IMR-90 (cell line): ENCODE measurements at regions not wholly inside any gene's neighbourhood (a gene's known extent, or its start where the extent isn't known, plus 50 kb on each side); places are given as distances from the start of the nearest gene placed in this dataset.
"Not testable (repeated sequence)": the region's sequence is repeated elsewhere in the genome, so short reads cannot be mapped to it uniquely, and the experiment has no call there.

ENCODE experiments used
- ATAC-seq: fragments of 200-7000 bp; cut with Tn5 transposase; 2 replicates; pipeline ENCODE4 v1.9.1; 2020; ENCODE audit warnings: low read depth, mild to moderate bottlenecking, moderate library complexity
- BruUV-seq: library from RNA; stranded (reverse); fragments of 400-500 nt; replicated peaks from 2 replicates; lab custom pipeline; 2021; lab: Mats Ljungman, UMichigan
- CTCF ChIA-PET: fragments of 300-600 bp; formaldehyde crosslinking; extraction: SDS; loops from one replicate; lab custom pipeline; 2021; ENCODE audit warnings: antibody characterized with exemption; lab: Yijun Ruan, JAX
- POLR2A ChIA-PET: fragments of 300-600 bp; sonication (Branson Sonifier 250); formaldehyde crosslinking; loops from one replicate; lab custom pipeline; 2022; ENCODE audit warnings: antibody characterized with exemption; ENCODE audit not compliant: unreplicated experiment; lab: Charles Lee
- DNase-seq: peaks from one replicate; pipeline ENCODE4 v3.0.0; 2013
- H2AFZ ChIP-seq: replicated peaks from 2 replicates; pipeline ENCODE3; 2013; ENCODE audit warnings: low read length, mild to moderate bottlenecking; ENCODE audit not compliant: poor library complexity
- H2AK5ac ChIP-seq: 2 replicates; pipeline ENCODE4 v1.6.1; 2013; ENCODE audit warnings: low read depth, low read length, inconsistent platforms
- H2AK9ac ChIP-seq: replicated peaks from 2 replicates; pipeline ENCODE3; 2013; ENCODE audit warnings: mild to moderate bottlenecking, low read depth, low read length, moderate library complexity; ENCODE audit not compliant: poor library complexity
- H2BK120ac ChIP-seq: 2 replicates; pipeline ENCODE4 v1.6.1; 2013; ENCODE audit warnings: low read depth, low read length, inconsistent platforms
- H2BK15ac ChIP-seq: 3 replicates; pipeline ENCODE4 v1.6.1; 2013; ENCODE audit warnings: low read depth, low read length, inconsistent platforms
- H2BK20ac ChIP-seq: 2 replicates; pipeline ENCODE4 v1.6.1; 2013; ENCODE audit warnings: low read depth, mild to moderate bottlenecking, inconsistent platforms, low read length, moderate library complexity
- H2BK5ac ChIP-seq: 2 replicates; pipeline ENCODE4 v1.6.1; 2013; ENCODE audit warnings: mild to moderate bottlenecking, low read depth, low read length, inconsistent platforms; ENCODE audit not compliant: poor library complexity, severe bottlenecking
- H3K14ac ChIP-seq: replicated peaks from 2 replicates; pipeline ENCODE4 v1.6.1; 2013; ENCODE audit warnings: low read depth, low read length, inconsistent platforms
- H3K18ac ChIP-seq: 2 replicates; pipeline ENCODE4 v1.6.1; 2013; ENCODE audit warnings: low read depth, low read length, control low read depth
- H3K23ac ChIP-seq: 2 replicates; pipeline ENCODE4 v1.6.1; 2013; ENCODE audit warnings: low read depth, low read length, inconsistent platforms
- H3K27ac ChIP-seq: 2 replicates; pipeline ENCODE4 v1.5.1; 2013; ENCODE audit warnings: mild to moderate bottlenecking, control low read depth, low read length; ENCODE audit not compliant: insufficient read depth
- H3K27me3 ChIP-seq: 2 replicates; pipeline ENCODE4 v1.6.1; 2013; ENCODE audit warnings: low read length; ENCODE audit not compliant: control insufficient read depth, insufficient read depth
- H3K36me3 ChIP-seq: 2 replicates; pipeline ENCODE4 v1.6.1; 2013; ENCODE audit warnings: low read length, mixed read lengths; ENCODE audit not compliant: control insufficient read depth, insufficient read depth
- H3K4ac ChIP-seq: 2 replicates; pipeline ENCODE4 v1.6.1; 2013; ENCODE audit warnings: low read depth, low read length, inconsistent platforms
- H3K4me1 ChIP-seq: 2 replicates; pipeline ENCODE4 v1.6.1; 2013; ENCODE audit warnings: low read length, mixed read lengths; ENCODE audit not compliant: control insufficient read depth, insufficient read depth
- H3K4me2 ChIP-seq: 2 replicates; pipeline ENCODE4 v1.6.1; 2013; ENCODE audit warnings: low read depth, mild to moderate bottlenecking, control low read depth, low read length, moderate library complexity
- H3K4me3 ChIP-seq: 2 replicates; pipeline ENCODE4 v1.5.1; 2013; ENCODE audit warnings: low read depth, mild to moderate bottlenecking, control low read depth, low read length, moderate library complexity; ENCODE audit not compliant: insufficient read depth
- H3K56ac ChIP-seq: 2 replicates; pipeline ENCODE4 v1.6.1; 2013; ENCODE audit warnings: low read length, inconsistent platforms; ENCODE audit not compliant: insufficient read depth; ENCODE audit errors: extremely low read depth
- H3K79me1 ChIP-seq, 2 experiments: 2 replicates each; pipeline ENCODE4 v1.6.1; 2013; ENCODE audit warnings: low read length in 2 of 2, inconsistent platforms in 1 of 2, low read depth in 1 of 2
- H3K9ac ChIP-seq: 2 replicates; pipeline ENCODE4 v1.6.1; 2013; ENCODE audit warnings: low read depth, low read length, control low read depth
- H3K9me1 ChIP-seq: 2 replicates; pipeline ENCODE4 v1.6.1; 2013; ENCODE audit warnings: low read length, inconsistent platforms; ENCODE audit not compliant: insufficient read depth
- H3K9me3 ChIP-seq: 2 replicates; pipeline ENCODE4 v1.6.1; 2013; ENCODE audit warnings: low read length; ENCODE audit not compliant: control insufficient read depth, insufficient read depth
- H4K20me1 ChIP-seq: 2 replicates; pipeline ENCODE4 v1.6.1; 2013; ENCODE audit warnings: low read length, inconsistent platforms; ENCODE audit not compliant: insufficient read depth
- H4K5ac ChIP-seq: 2 replicates; pipeline ENCODE4 v1.6.1; 2013; ENCODE audit warnings: mild to moderate bottlenecking, low read depth, low read length, control low read depth
- H4K8ac ChIP-seq, 2 experiments: 2 replicates each; pipeline ENCODE4 v1.6.1; 2013; ENCODE audit warnings: low read depth in 2 of 2, low read length in 2 of 2, control low read depth in 1 of 2, inconsistent platforms in 1 of 2
- H4K91ac ChIP-seq: 2 replicates; pipeline ENCODE4 v1.6.1; 2013; ENCODE audit warnings: low read depth, low read length, inconsistent platforms; ENCODE audit not compliant: insufficient read depth
- NFE2L2 ChIP-seq: fragments of 150-350 bp; IDR thresholded peaks from 2 replicates; pipeline ENCODE4 v1.6.1; 2016; ENCODE audit warnings: low read depth, mild to moderate bottlenecking, low read length
- SMC3 ChIP-seq: fragments of 150-350 bp; IDR thresholded peaks from 2 replicates; pipeline ENCODE4 v1.6.1; 2016; ENCODE audit warnings: low read depth, mild to moderate bottlenecking, antibody characterized with exemption, low read length, moderate library complexity
- WGBS, 2 experiments: methylation state at CpG; one replicate each; pipeline versions ENCODE4 v1.1.5 to v1.1.7; 2013; ENCODE audit warnings: missing lambda C conversion rate in 2 of 2; ENCODE audit not compliant: insufficient read length in 1 of 2; ENCODE audit errors: extremely low coverage in 2 of 2; 5-methylcytosine and 5-hydroxymethylcytosine counted together
- dilution Hi-C: fragments of 300-500 bp; cut with HindIII; formaldehyde crosslinking; loops from one replicate; pipeline ENCODE4 v1.14.3; 2018; ENCODE audit warnings: low sequenced_read_pairs; ENCODE audit not compliant: unreplicated experiment
- in situ Hi-C: fragments of 300-500 bp; cut with MboI; formaldehyde crosslinking; loops from 3 replicates; pipeline ENCODE4 v1.14.3; 2019; ENCODE audit warnings: low sequenced_read_pairs, inconsistent platforms, mixed read lengths
- intact Hi-C: fragments of 100-400 bp; cut with micrococcal nuclease; formaldehyde crosslinking; loops from 2 replicates; pipeline ENCODE4 v1.10.0; 2022

- Histone ChIP-seq H2AFZ (no peak overlapping the region), H3K14ac (no peak overlapping the region), H3K18ac (no peak overlapping the region), H2AK9ac (no peak overlapping the region), H3K9me3 (no peaks in the 10 kb centered on the region), H3K4ac (no peak overlapping the region), H3K79me1 (no peaks in the 10 kb centered on the region), H4K8ac (no peak overlapping the region), H2BK20ac (no peak overlapping the region), H4K20me1 (no peaks in the 10 kb centered on the region), H3K23ac (no peak overlapping the region), H3K4me3 (no peak overlapping the region), H2AK5ac (no peak overlapping the region), H4K5ac (no peak overlapping the region), H2BK15ac (no peak overlapping the region), H3K4me2 (no peak overlapping the region), H3K9ac (no peak overlapping the region), H3K36me3 (no peaks in the 10 kb centered on the region), H4K91ac (no peak overlapping the region), H3K4me1 (peaks cover 11% of the 10 kb centered on the region), H3K9me1 (no peaks in the 10 kb centered on the region; the same call in 1 of the 2 replicates), H3K27ac (no peak overlapping the region), H2BK120ac (no peak overlapping the region), H3K56ac (no peak overlapping the region), H3K27me3 (peaks cover 5% of the 10 kb centered on the region; the same call in 1 of the 2 replicates), H2BK5ac (no peak overlapping the region)
- no peak for ATAC-seq
- BruUV-seq, result no TSS peak
- WGBS, 2 experiments, result no CpG with 5 or more reads among the region's 4 CpGs
- in situ Hi-C loops, result no loop called here
- DNase-seq, result no peak
- TF ChIP-seq SMC3 (no peak), NFE2L2 (no peak)
- ChIA-PET POLR2A (no interaction called here), CTCF (no interaction called here)
- intact Hi-C loops, result no loop called here
- dilution Hi-C loops, result no loop called here
Observed at GRCh38 chr11:69221086-69221485, 65.4 kb downstream of the SMIM38 start.

- BruUV-seq, H3K9me1 ChIP-seq, H2BK20ac ChIP-seq, H3K27me3 ChIP-seq, H4K8ac ChIP-seq, DNase-seq, H3K4me2 ChIP-seq, H3K27ac ChIP-seq, H2AFZ ChIP-seq, ATAC-seq, POLR2A ChIA-PET, H4K5ac ChIP-seq, H3K9ac ChIP-seq, H4K91ac ChIP-seq, H4K20me1 ChIP-seq, H3K4me1 ChIP-seq, dilution Hi-C loops, H2BK15ac ChIP-seq, H2BK5ac ChIP-seq, H3K56ac ChIP-seq, H2AK9ac ChIP-seq, CTCF ChIA-PET, H3K4ac ChIP-seq, H3K18ac ChIP-seq, in situ Hi-C loops, H3K4me3 ChIP-seq, H2BK120ac ChIP-seq, H3K36me3 ChIP-seq, intact Hi-C loops, H3K9me3 ChIP-seq, H2AK5ac ChIP-seq, H3K79me1 ChIP-seq, H3K23ac ChIP-seq, H3K14ac ChIP-seq: not testable (repeated sequence)
- WGBS, 2 experiments, result 87% methylated on average over 3 of the region's 8 CpGs; no CpG with 5 or more reads in 1 of the 2 experiments
Observed at GRCh38 chr11:69221636-69222035, 65.9 kb downstream of the SMIM38 start.
